Mesenchymal stem cell (in vitro differentiated cells and primary cell): ENCODE measurements at regions not wholly inside any gene's neighbourhood (a gene's known extent, or its start where the extent isn't known, plus 50 kb on each side); places are given as distances from the start of the nearest gene placed in this dataset.

Experiments
- DNase-seq: peaks from one replicate; pipeline ENCODE4 v3.0.0-alpha.2; 2013
- H2AFZ ChIP-seq: one replicate; pipeline ENCODE4 v1.6.1; 2013; ENCODE audit warnings: low read depth, mild to moderate bottlenecking, control low read depth, inconsistent platforms, low read length, moderate library complexity
- H2AK5ac ChIP-seq: 2 replicates; pipeline ENCODE4 v1.6.1; 2013; ENCODE audit warnings: low read length, moderate library complexity, mild to moderate bottlenecking, inconsistent platforms; ENCODE audit not compliant: severe bottlenecking
- H2BK120ac ChIP-seq: one replicate; pipeline ENCODE4 v1.6.1; 2013; ENCODE audit warnings: low read depth, mild to moderate bottlenecking, inconsistent platforms, low read length, moderate library complexity
- H2BK12ac ChIP-seq, 2 experiments: one replicate each; pipeline ENCODE4 v1.6.1; 2013; ENCODE audit warnings: inconsistent platforms in 2 of 2, low read length in 2 of 2, mild to moderate bottlenecking in 2 of 2, moderate library complexity in 2 of 2, control low read depth in 1 of 2
- H2BK15ac ChIP-seq: one replicate; pipeline ENCODE4 v1.6.1; 2013; ENCODE audit warnings: mild to moderate bottlenecking, low read depth, inconsistent platforms; ENCODE audit not compliant: poor library complexity, severe bottlenecking
- H2BK5ac ChIP-seq: 2 replicates; pipeline ENCODE4 v1.6.1; 2013; ENCODE audit warnings: low read depth, mild to moderate bottlenecking, low read length, control low read depth, inconsistent platforms; ENCODE audit not compliant: poor library complexity, severe bottlenecking
- H3K14ac ChIP-seq, 2 experiments: one replicate each; pipeline ENCODE4 v1.6.1; 2013; ENCODE audit warnings: inconsistent platforms in 2 of 2, low read length in 2 of 2, control low read depth in 1 of 2, mild to moderate bottlenecking in 1 of 2, moderate library complexity in 1 of 2
- H3K18ac ChIP-seq, 2 experiments: one replicate each; pipeline ENCODE4 v1.6.1; 2013; ENCODE audit warnings: inconsistent platforms in 2 of 2, low read length in 2 of 2, control low read depth in 1 of 2, low read depth in 1 of 2, mild to moderate bottlenecking in 1 of 2
- H3K23ac ChIP-seq, 2 experiments: one replicate each; pipeline ENCODE4 v1.6.1; 2013; ENCODE audit warnings: inconsistent platforms in 2 of 2, low read length in 2 of 2, mild to moderate bottlenecking in 2 of 2, moderate library complexity in 2 of 2, control low read depth in 1 of 2
- H3K27ac ChIP-seq: 2 replicates; pipeline ENCODE4 v1.5.1; 2013; ENCODE audit warnings: mild to moderate bottlenecking, moderate library complexity, low read length, control low read depth, inconsistent platforms; ENCODE audit not compliant: poor library complexity, severe bottlenecking
- H3K27me3 ChIP-seq, 2 experiments: 2 replicates each; pipeline versions ENCODE4 v1.6.1 to v1.7.0; 2013; ENCODE audit warnings: low read length in 2 of 2, mild to moderate bottlenecking in 2 of 2, moderate library complexity in 2 of 2, control low read depth in 1 of 2, inconsistent platforms in 1 of 2; ENCODE audit not compliant: control insufficient read depth in 1 of 2, insufficient read depth in 1 of 2
- H3K36me3 ChIP-seq, 2 experiments: 2 replicates each; pipeline versions ENCODE4 v1.6.1 to v1.7.0; 2013; ENCODE audit warnings: low read length in 2 of 2, control low read depth in 1 of 2, inconsistent platforms in 1 of 2, low read depth in 1 of 2, mild to moderate bottlenecking in 1 of 2; ENCODE audit not compliant: insufficient read depth in 2 of 2, control insufficient read depth in 1 of 2
- H3K4ac ChIP-seq, 2 experiments: one replicate each; pipeline ENCODE4 v1.6.1; 2013; ENCODE audit warnings: inconsistent platforms in 2 of 2, low read length in 2 of 2, mild to moderate bottlenecking in 2 of 2, moderate library complexity in 2 of 2, control low read depth in 1 of 2, low read depth in 1 of 2
- H3K4me1 ChIP-seq: 2 replicates; pipeline ENCODE4 v1.6.1; 2013; ENCODE audit warnings: low read depth, low read length, control low read depth; ENCODE audit not compliant: control insufficient read depth, insufficient read depth
- H3K4me2 ChIP-seq: 2 replicates; pipeline ENCODE4 v1.6.1; 2013; ENCODE audit warnings: low read length, mild to moderate bottlenecking, inconsistent platforms; ENCODE audit not compliant: poor library complexity, severe bottlenecking
- H3K4me3 ChIP-seq, 2 experiments: 2 replicates each; pipeline versions ENCODE4 v1.5.1 to v1.7.0; 2013; ENCODE audit warnings: low read length in 2 of 2, mild to moderate bottlenecking in 2 of 2, control low read depth in 1 of 2, low read depth in 1 of 2; ENCODE audit not compliant: insufficient read depth in 1 of 2
- H3K79me1 ChIP-seq: replicated peaks from 2 replicates; pipeline ENCODE4 v1.6.1; 2013; ENCODE audit warnings: mild to moderate bottlenecking, control low read depth, low read length, inconsistent platforms; ENCODE audit not compliant: poor library complexity, severe bottlenecking
- H3K9ac ChIP-seq: 2 replicates; pipeline ENCODE4 v1.7.0; 2013; ENCODE audit warnings: mild to moderate bottlenecking, low read length, moderate library complexity
- H3K9me3 ChIP-seq: 2 replicates; pipeline ENCODE4 v1.7.0; 2013; ENCODE audit warnings: mild to moderate bottlenecking, low read length; ENCODE audit not compliant: control insufficient read depth
- H4K8ac ChIP-seq: one replicate; pipeline ENCODE4 v1.6.1; 2013; ENCODE audit warnings: inconsistent platforms, mild to moderate bottlenecking, low read length, moderate library complexity
- H4K91ac ChIP-seq: one replicate; pipeline ENCODE4 v1.6.1; 2013; ENCODE audit warnings: mild to moderate bottlenecking, low read length, inconsistent platforms
- WGBS: methylation state at CpG from one replicate; pipeline ENCODE4 v1.1.7; 2013; ENCODE audit warnings: mixed read lengths; 5-methylcytosine and 5-hydroxymethylcytosine counted together

DNA sequence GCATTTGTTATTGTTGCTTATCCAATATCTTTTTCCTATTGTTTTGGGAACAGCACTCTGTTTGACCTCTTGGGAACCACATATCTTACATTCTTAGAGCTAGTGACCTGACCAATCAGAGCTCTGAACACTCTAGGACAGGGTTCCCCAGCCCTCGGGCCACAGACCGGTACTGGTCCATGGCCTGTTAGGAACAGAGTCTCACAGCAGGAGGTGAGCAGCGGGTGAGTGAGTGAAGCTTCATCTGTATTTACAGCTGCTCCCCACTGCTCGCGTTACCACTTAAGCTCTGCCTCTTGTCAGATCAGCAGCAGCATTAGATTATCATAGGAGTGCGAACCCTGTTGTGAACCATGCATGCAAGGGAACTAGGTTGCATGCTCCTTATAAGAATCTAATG is 226.0 kb upstream of the TSHZ2 start:
- Histone ChIP-seq H3K4me3 (no peak overlapping the region), H4K8ac (no peak overlapping the region), H4K91ac (no peak overlapping the region), H3K27ac (no peak overlapping the region), H2BK5ac (no peak overlapping the region), H2BK120ac (no peak overlapping the region), H2AFZ (no peak overlapping the region), H3K14ac (no peak overlapping the region), H3K4me2 (no peak overlapping the region), H3K9ac (no peak overlapping the region), H2BK15ac (no peak overlapping the region), H3K4me1 (no peaks in the 10 kb centered on the region), H3K9me3 (no peaks in the 10 kb centered on the region), H3K27me3 (no peaks in the 10 kb centered on the region), H2BK12ac (no peak overlapping the region), H3K36me3 (no peaks in the 10 kb centered on the region), H3K4ac (no peak overlapping the region), H2AK5ac (no peak overlapping the region), H3K18ac (no peak overlapping the region), H3K79me1 (no peaks in the 10 kb centered on the region), H3K23ac (no peak overlapping the region)
- DNase-seq: no peak
- 62% methylated on average over 6 of the region's 6 CpGs for WGBS

DNA sequence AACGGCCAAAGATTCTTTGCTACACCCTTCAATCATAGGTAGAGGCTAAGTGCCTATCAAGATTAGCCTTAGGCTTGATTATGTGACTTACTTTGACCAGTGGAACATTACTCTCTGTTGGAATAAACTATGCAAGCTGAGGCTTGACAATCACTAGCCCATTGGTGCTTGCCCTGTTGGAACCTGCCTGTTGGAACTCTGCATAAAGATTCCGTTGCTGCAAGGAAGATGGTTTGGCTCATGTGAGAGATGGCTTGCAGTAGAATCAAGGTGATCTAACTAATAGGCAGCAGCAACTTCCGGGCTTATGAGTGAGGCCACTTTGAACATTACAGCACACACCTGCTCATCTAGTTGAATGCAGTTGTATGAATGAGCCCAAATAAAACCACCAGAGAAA is 227.7 kb upstream of the TSHZ2 start:
- no peaks in the 10 kb centered on the region for H3K36me3 ChIP-seq
- 72% methylated on average over 3 of the region's 3 CpGs for WGBS
- no peaks in the 10 kb centered on the region for H3K9me3 ChIP-seq
- H3K27me3 ChIP-seq: no peaks in the 10 kb centered on the region
- H3K79me1 ChIP-seq: no peaks in the 10 kb centered on the region
- no peak overlapping the region for H3K9ac ChIP-seq
- no peak overlapping the region for H3K23ac ChIP-seq
- no peak overlapping the region for H3K27ac ChIP-seq
- H3K4me3 ChIP-seq: no peak overlapping the region
- no peak overlapping the region for H2AFZ ChIP-seq
- H2BK12ac ChIP-seq: no peak overlapping the region
- no peak overlapping the region for H2BK5ac ChIP-seq
- H2BK120ac ChIP-seq: no peak overlapping the region
- H3K14ac ChIP-seq: no peak overlapping the region
- no peak for DNase-seq
- H3K4ac ChIP-seq: no peak overlapping the region
- H2AK5ac ChIP-seq: no peak overlapping the region
- H4K8ac ChIP-seq: no peak overlapping the region
- no peak overlapping the region for H4K91ac ChIP-seq
- no peak overlapping the region for H3K18ac ChIP-seq
- no peak overlapping the region for H3K4me2 ChIP-seq
- H2BK15ac ChIP-seq: no peak overlapping the region
- H3K4me1 ChIP-seq: no peaks in the 10 kb centered on the region

DNA sequence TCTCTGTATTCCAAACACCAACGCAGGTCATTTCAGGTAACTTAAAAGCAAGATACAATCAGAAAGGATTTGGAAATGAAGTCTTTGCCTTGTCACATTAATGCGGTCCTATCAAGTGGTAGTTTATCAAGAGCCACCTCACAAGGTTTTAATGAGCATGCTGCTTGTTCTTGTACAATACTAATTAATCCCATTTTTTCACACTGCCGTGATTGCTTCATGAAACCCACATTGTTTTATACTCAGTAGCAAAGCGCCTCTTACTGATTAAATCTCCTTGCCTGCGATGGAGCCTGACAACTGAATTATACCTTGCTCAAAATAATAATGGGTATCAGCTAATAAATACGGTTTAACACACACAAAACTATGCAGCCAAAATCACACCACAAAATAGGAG is 234.1 kb upstream of the TSHZ2 start:
- Histone ChIP-seq H3K4me1 (no peaks in the 10 kb centered on the region), H3K14ac (no peak overlapping the region), H2BK5ac (no peak overlapping the region), H3K9me3 (no peaks in the 10 kb centered on the region), H4K91ac (no peak overlapping the region), H2BK15ac (no peak overlapping the region), H3K36me3 (no peaks in the 10 kb centered on the region), H3K4me3 (no peak overlapping the region), H2AFZ (no peak overlapping the region), H2BK120ac (no peak overlapping the region), H3K27ac (no peak overlapping the region), H3K23ac (no peak overlapping the region), H3K79me1 (no peaks in the 10 kb centered on the region), H2BK12ac (no peak overlapping the region), H2AK5ac (no peak overlapping the region), H3K18ac (no peak overlapping the region), H3K4ac (no peak overlapping the region), H4K8ac (no peak overlapping the region), H3K27me3 (no peaks in the 10 kb centered on the region), H3K9ac (no peak overlapping the region), H3K4me2 (no peak overlapping the region)
- 96% methylated on average over 6 of the region's 6 CpGs for WGBS
- DNase-seq: no peak

DNA sequence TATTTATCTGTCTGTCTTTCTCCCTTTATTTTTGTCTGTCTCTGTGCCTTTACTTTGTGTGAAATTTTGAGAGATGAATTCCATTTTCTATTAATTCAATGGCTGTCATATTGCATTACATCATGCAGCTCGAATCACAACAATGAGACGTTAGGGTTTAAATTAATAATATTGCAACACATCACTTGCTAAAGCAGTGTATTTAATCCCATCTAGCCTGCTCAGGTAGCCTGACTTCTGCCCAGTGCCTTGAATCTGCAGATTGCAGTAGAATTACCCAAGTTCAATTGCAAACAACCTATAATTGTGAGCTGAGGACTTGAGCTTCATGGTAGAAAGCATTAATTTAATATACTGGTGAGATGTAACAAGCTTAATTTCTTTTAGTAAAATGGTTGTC is 235.7 kb upstream of the TSHZ2 start:
- H3K14ac ChIP-seq: no peak overlapping the region
- H3K18ac ChIP-seq: no peak overlapping the region
- H3K9me3 ChIP-seq: peaks cover under 1% of the 10 kb centered on the region
- no peak overlapping the region for H2BK15ac ChIP-seq
- H3K4me3 ChIP-seq: no peak overlapping the region
- no peak overlapping the region for H2BK12ac ChIP-seq
- H2BK120ac ChIP-seq: no peak overlapping the region
- DNase-seq: no peak
- no peak overlapping the region for H4K8ac ChIP-seq
- H3K27ac ChIP-seq: no peak overlapping the region
- H3K23ac ChIP-seq: no peak overlapping the region
- H3K4me2 ChIP-seq: no peak overlapping the region
- H2AFZ ChIP-seq: no peak overlapping the region
- no peak overlapping the region for H2BK5ac ChIP-seq
- no peak overlapping the region for H4K91ac ChIP-seq
- H3K36me3 ChIP-seq: no peaks in the 10 kb centered on the region
- no peaks in the 10 kb centered on the region for H3K4me1 ChIP-seq
- H2AK5ac ChIP-seq: no peak overlapping the region
- no peak overlapping the region for H3K4ac ChIP-seq
- WGBS: 92% methylated on average over 2 of the region's 2 CpGs
- no peaks in the 10 kb centered on the region for H3K27me3 ChIP-seq
- H3K79me1 ChIP-seq: no peaks in the 10 kb centered on the region
- H3K9ac ChIP-seq: no peak overlapping the region
